NB4 (cell line): ENCODE measurements at regions not wholly inside any gene's neighbourhood (a gene's known extent, or its start where the extent isn't known, plus 50 kb on each side); places are given as distances from the start of the nearest gene placed in this dataset.
"Not testable (repeated sequence)": the region's sequence is repeated elsewhere in the genome, so short reads cannot be mapped to it uniquely, and the experiment has no call there.

ENCODE experiments used
- POLR2A ChIP-seq: IDR thresholded peaks from 2 replicates; pipeline ENCODE4 v1.6.1; 2011; ENCODE audit warnings: mild to moderate bottlenecking; ENCODE audit not compliant: insufficient read length; ENCODE audit errors: extremely low read depth
- TF ChIP-seq, protein P1 (sequence below): IDR thresholded peaks from one replicate; pipeline ENCODE4 v1.5.1; 2012; ENCODE audit warnings: low read depth, low read length
- TF ChIP-seq, protein P2 (sequence below): IDR thresholded peaks from 2 replicates; pipeline ENCODE4 v1.6.1; 2011; ENCODE audit warnings: low read depth, low read length

DNA sequence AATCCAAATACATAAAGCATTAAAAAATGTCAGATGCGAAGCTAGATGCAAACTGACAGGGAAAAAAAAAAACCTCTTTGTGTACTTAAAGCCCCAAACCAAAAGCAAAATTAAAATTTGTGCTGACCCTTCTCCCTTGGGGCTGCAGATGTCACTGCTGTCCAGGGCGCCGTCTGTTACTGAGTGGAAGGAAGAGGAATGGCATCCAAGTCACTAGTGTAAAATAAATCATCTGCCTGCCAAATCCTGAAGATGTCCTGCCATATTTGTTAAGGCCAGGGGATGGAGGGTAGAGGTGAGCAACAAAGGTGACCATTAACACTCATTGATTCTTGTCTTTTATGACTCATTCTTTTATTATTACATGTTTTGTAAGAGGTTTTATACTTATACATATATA lies 126.6 kb upstream of the ERV3-1 start:
- TF ChIP-seq, protein P1, sequence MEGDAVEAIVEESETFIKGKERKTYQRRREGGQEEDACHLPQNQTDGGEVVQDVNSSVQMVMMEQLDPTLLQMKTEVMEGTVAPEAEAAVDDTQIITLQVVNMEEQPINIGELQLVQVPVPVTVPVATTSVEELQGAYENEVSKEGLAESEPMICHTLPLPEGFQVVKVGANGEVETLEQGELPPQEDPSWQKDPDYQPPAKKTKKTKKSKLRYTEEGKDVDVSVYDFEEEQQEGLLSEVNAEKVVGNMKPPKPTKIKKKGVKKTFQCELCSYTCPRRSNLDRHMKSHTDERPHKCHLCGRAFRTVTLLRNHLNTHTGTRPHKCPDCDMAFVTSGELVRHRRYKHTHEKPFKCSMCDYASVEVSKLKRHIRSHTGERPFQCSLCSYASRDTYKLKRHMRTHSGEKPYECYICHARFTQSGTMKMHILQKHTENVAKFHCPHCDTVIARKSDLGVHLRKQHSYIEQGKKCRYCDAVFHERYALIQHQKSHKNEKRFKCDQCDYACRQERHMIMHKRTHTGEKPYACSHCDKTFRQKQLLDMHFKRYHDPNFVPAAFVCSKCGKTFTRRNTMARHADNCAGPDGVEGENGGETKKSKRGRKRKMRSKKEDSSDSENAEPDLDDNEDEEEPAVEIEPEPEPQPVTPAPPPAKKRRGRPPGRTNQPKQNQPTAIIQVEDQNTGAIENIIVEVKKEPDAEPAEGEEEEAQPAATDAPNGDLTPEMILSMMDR, result not testable (repeated sequence)
- not testable (repeated sequence) for TF ChIP-seq POLR2A
- TF ChIP-seq, protein P2, sequence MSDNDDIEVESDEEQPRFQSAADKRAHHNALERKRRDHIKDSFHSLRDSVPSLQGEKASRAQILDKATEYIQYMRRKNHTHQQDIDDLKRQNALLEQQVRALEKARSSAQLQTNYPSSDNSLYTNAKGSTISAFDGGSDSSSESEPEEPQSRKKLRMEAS, result not testable (repeated sequence)
